LNCaP clone FGC (cell line): ENCODE measurements at regions not wholly inside any gene's neighbourhood (a gene's known extent, or its start where the extent isn't known, plus 50 kb on each side); places are given as distances from the start of the nearest gene placed in this dataset.

Experiments
- DNase-seq: peaks from one replicate; pipeline ENCODE4 v3.0.0-alpha.2; 2011; ENCODE audit warnings: low read depth
- H3K4me3 ChIP-seq: 2 replicates; pipeline ENCODE4 v1.5.1; 2011; ENCODE audit warnings: mild to moderate bottlenecking, low read depth, low read length, control low read depth
- TF ChIP-seq, protein P1 (sequence below): IDR thresholded peaks from 2 replicates; pipeline ENCODE4 v1.5.1; 2012; ENCODE audit warnings: mild to moderate bottlenecking; ENCODE audit not compliant: control insufficient read depth, insufficient read depth; ENCODE audit errors: extremely low read depth

DNA sequence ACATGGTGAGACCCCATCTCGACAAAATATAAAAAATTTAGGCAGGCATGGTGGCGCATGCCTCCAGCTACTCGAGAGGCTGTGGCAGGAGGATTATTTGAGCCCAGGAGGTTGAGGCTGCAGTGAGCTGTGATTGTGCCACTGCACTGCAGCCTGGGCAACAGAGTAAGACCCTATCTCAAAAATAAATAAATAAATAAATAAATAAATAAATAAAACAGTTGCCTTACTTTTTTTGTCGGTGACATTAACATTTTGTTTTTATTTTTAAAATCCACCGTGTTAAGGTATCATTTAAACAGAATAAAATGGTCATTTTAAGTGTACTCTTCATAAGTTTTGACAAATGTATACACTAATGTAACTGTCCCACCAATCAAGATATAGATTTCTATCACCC is 57.0 kb downstream of the RASL11A start:
- TF ChIP-seq, protein P1, sequence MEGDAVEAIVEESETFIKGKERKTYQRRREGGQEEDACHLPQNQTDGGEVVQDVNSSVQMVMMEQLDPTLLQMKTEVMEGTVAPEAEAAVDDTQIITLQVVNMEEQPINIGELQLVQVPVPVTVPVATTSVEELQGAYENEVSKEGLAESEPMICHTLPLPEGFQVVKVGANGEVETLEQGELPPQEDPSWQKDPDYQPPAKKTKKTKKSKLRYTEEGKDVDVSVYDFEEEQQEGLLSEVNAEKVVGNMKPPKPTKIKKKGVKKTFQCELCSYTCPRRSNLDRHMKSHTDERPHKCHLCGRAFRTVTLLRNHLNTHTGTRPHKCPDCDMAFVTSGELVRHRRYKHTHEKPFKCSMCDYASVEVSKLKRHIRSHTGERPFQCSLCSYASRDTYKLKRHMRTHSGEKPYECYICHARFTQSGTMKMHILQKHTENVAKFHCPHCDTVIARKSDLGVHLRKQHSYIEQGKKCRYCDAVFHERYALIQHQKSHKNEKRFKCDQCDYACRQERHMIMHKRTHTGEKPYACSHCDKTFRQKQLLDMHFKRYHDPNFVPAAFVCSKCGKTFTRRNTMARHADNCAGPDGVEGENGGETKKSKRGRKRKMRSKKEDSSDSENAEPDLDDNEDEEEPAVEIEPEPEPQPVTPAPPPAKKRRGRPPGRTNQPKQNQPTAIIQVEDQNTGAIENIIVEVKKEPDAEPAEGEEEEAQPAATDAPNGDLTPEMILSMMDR: no peak
- H3K4me3 ChIP-seq: no peak overlapping the region
- no peak for DNase-seq

DNA sequence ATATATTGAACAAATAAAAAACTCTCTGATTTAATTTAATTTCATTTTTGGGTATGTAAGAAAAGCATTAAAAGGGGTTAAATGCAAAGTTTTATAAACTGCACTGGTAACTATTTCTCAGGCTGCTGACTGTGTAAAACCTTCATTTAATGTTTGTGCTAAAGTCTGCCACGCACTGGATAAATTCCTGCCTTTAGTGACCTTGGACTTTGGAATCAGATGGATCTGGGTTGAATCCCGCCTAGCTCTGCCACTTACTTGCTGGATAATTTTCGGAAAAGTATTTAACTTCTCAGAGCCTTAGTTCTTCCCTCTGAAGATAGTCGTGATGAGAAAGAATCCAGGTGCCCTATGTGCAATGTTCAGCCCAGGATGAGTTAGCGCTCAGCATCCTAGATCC is 58.6 kb downstream of the RASL11A start:
- DNase-seq: no peak
- TF ChIP-seq, protein P1: no peak
- H3K4me3 ChIP-seq: no peak overlapping the region

DNA sequence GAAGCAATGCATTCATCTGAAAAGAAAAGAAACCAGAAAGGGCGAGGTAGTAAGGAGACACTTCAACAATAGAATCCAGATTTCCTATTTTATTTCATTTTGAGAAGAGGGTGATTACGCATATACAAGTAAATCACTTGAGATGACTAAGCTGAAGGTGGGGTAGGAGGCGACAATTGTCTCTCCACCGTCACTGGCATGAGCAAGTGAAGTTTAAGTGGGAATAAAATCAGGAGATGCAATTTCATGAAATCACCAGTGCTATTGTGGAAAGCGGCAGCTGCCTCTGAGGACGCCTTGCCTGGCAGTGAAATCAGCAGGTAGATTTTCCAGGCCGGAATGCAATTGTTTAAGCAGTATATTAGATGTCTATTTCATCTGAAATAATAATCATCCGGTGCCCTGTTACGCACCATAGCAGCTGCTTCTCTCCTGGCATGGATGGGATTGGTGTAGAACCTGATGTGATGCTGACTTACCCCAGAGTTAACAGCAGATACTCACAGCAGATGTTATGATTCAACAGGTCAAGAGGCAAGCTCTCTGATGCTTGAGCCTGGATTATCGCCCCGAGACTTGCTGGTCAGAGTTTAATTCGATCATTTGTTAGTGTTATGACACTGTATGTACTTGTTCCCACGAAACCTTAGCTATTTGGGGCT is 64.3 kb downstream of the RASL11A start:
- H3K4me3 ChIP-seq: no peak overlapping the region
- no peak for DNase-seq
- TF ChIP-seq, protein P1: no peak

DNA sequence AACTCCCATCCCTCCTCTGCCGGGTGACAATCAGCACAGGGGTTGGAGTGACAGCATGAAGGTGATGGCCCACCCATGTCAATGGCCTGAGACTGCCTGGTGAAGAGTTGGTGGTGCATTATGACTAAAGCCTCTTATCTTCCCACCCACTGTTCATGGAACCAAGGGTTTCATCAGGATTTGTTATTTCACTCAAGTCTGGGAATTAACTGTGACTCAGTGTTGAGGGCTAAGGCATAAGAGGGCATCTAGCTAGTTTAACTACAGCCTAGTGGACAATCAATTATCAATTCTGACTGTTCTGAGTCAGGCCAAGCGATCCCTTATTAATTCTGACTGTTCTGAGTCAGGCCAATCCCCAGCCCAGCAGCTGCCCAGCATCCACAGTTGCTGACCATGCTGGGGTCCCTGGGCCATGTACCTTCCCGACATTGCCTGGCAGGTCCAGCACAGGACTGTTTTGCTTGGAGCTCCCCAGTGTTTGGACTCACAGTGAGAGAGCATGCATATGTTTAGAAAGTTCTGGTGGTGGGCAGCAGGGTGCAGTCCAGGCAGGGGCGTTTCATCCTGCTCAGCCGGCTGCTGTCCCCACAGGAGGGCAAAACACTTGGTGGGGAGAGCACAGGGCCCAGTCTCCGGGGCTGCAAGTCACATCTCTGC is 65.5 kb downstream of the RASL11A start:
- DNase-seq: no peak
- no peak overlapping the region for H3K4me3 ChIP-seq
- TF ChIP-seq, protein P1: no peak

DNA sequence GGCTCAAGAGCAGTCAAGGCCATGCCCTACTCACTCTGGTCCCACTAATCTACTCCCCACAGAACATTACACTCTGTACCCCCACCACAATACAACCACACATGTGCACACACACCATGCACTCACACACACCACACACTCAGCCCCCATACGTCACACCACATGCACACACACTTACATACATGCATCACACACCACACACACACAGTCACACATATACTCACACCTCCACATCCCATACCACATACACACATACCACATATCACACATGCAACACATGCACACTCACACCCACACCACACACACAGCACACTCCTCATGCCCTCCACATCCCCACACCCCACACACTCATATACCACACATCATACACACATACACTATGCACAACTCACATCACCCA is 67.6 kb downstream of the RASL11A start:
- TF ChIP-seq, protein P1: no peak
- no peak for DNase-seq
- no peak overlapping the region for H3K4me3 ChIP-seq

DNA sequence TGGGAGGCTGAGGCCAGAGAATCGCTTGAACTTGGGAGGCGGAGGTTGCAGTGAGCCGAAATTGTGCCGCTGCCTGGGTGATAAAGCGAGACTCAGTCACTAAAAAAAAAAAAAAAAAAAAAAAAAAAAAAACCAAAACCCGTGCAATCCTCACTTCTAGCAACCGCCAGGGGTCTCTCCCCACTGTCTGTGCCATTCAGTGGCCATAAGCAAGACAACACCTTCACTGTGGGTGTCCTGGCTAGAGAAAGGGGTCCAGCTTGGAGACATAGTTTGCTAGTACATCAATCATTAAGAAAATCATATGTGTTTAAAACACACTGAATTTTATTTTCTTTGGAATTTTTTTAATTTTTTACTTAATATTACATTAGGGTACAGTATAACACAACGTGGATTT is 68.2 kb downstream of the RASL11A start:
- H3K4me3 ChIP-seq: no peak overlapping the region
- TF ChIP-seq, protein P1: no peak
- no peak for DNase-seq

DNA sequence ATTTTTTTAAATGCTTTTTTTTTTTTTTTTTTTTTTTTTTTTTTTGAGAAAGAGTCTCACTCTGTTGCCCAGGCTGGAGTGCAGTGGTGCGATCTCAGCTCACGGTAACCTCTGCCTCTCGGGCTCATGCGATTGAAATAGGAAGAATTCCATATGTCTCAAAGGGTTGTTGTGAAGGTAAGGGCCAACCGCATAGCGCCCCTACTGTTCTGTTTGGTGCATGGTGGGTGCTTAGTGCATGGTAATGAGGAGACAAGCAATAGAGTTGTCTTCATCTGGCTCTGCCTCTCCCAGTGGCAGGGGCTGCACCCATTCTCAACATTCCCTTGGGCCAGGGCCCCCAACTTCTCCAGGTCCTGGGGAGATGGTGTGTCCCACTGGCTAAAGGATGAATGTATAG is 68.7 kb downstream of the RASL11A start:
- DNase-seq: no peak
- TF ChIP-seq, protein P1: peak; percentile 77
- no peak overlapping the region for H3K4me3 ChIP-seq
